HCT116 (cell line): ENCODE measurements at regions not wholly inside any gene's neighbourhood (a gene's known extent, or its start where the extent isn't known, plus 50 kb on each side); places are given as distances from the start of the nearest gene placed in this dataset.
"Not testable (repeated sequence)": the region's sequence is repeated elsewhere in the genome, so short reads cannot be mapped to it uniquely, and the experiment has no call there.

Source experiments
- ATAC-seq: fragments of 200-7000 bp; cut with Tn5 transposase; 2 replicates; pipeline ENCODE4 v1.9.1; 2020; ENCODE audit warnings: mild to moderate bottlenecking, moderate library complexity
- BruUV-seq: library from RNA; stranded (reverse); fragments of 400-500 nt; replicated peaks from 2 replicates; lab custom pipeline; 2021; lab: Mats Ljungman, UMichigan
- CTCF ChIA-PET: fragments of 300-600 bp; sonication (Branson Sonifier 250); formaldehyde crosslinking; loops from one replicate; lab custom pipeline; 2021; ENCODE audit warnings: antibody characterized with exemption; lab: Charles Lee
- POLR2A ChIA-PET: fragments of 300-600, 350-600 bp; sonication (Branson Sonifier 250); formaldehyde crosslinking; loops from one replicate; lab custom pipeline; 2021; ENCODE audit warnings: antibody characterized with exemption; lab: Charles Lee
- RAD21 ChIA-PET, 2 experiments: fragments of 300-600 bp; sonication (Branson Sonifier 250); formaldehyde crosslinking; loops; one replicate each; lab custom pipeline; 2023; ENCODE audit warnings: low total read pairs in 2 of 2; ENCODE audit not compliant: uncharacterized antibody in 2 of 2, unreplicated experiment in 2 of 2, low non-redundant PET in 1 of 2; lab: Charles Lee
- DNase-seq: peaks from one replicate; pipeline ENCODE4 v3.0.0-alpha.2; 2010; ENCODE audit warnings: low read depth, low spot score
- H2AFZ ChIP-seq: fragments of 200-600 bp; shearing (Covaris generic), sonication (generic); 2 replicates; pipeline ENCODE4 v1.6.1; 2017; ENCODE audit warnings: low read depth, mixed run types, mixed read lengths, antibody characterized with exemption, low read length; ENCODE audit not compliant: poor library complexity, severe bottlenecking
- H3K27ac ChIP-seq: 2 replicates; pipeline ENCODE4 v1.5.1; 2012; ENCODE audit warnings: low read depth, low read length
- H3K27me3 ChIP-seq: fragments of 200-600 bp; sonication (generic); 2 replicates; pipeline ENCODE4 v1.6.1; 2016; ENCODE audit warnings: mixed run types, low read length, mixed read lengths; ENCODE audit not compliant: insufficient read depth
- H3K36me3 ChIP-seq, 2 experiments: fragments of 200-500 bp in 1 of 2; fragments of 200-600 bp in 1 of 2; sonication (Bioruptor generic) in 1 of 2; sonication (generic) in 1 of 2; 2 replicates each; pipeline versions ENCODE4 v1.5.1 to v1.6.1; 2014 to 2016; ENCODE audit warnings: low read length in 2 of 2, inconsistent platforms in 1 of 2, mixed read lengths in 1 of 2, mixed run types in 1 of 2; ENCODE audit not compliant: insufficient read depth in 2 of 2, control insufficient read depth in 1 of 2
- H3K4me1 ChIP-seq, 2 experiments: fragments of 200-600 bp in 1 of 2; sonication (generic) in 1 of 2; 2 replicates each; pipeline versions ENCODE4 v1.5.1 to v1.6.1; 2012 to 2017; ENCODE audit warnings: low read length in 2 of 2, inconsistent platforms in 1 of 2, mild to moderate bottlenecking in 1 of 2, mixed read lengths in 1 of 2, mixed run types in 1 of 2, moderate library complexity in 1 of 2; ENCODE audit not compliant: insufficient read depth in 2 of 2, control insufficient read depth in 1 of 2
- H3K4me2 ChIP-seq: fragments of 200-600 bp; sonication (generic); 2 replicates; pipeline ENCODE4 v1.6.1; 2017; ENCODE audit warnings: mixed run types, low read length, mixed read lengths
- H3K4me3 ChIP-seq, 2 experiments: fragments of 200-600 bp in 1 of 2; sonication (generic) in 1 of 2; replicated peaks in 1 of 2; 2 replicates each; pipeline ENCODE4 v1.5.1; 2011 to 2016; ENCODE audit warnings: low read length in 2 of 2, control low read depth in 1 of 2, low read depth in 1 of 2, mild to moderate bottlenecking in 1 of 2, mixed read lengths in 1 of 2, mixed run types in 1 of 2
- H3K79me2 ChIP-seq: fragments of 200-600 bp; sonication (generic); 2 replicates; pipeline ENCODE4 v1.6.1; 2017; ENCODE audit warnings: mild to moderate bottlenecking, mixed run types, low read length, moderate library complexity, mixed read lengths; ENCODE audit not compliant: insufficient read depth
- H3K9ac ChIP-seq: fragments of 200-600 bp; sonication (generic); 2 replicates; pipeline ENCODE4 v1.6.1; 2016; ENCODE audit warnings: low read length, mixed read lengths
- H3K9me2 ChIP-seq: fragments of 200-600 bp; sonication (generic), shearing (Covaris generic); 2 replicates; pipeline ENCODE4 v1.6.1; 2017; ENCODE audit warnings: mixed run types, mild to moderate bottlenecking, moderate library complexity; ENCODE audit not compliant: insufficient read depth
- H3K9me3 ChIP-seq, 2 experiments: fragments of 200-500 bp in 1 of 2; fragments of 200-600 bp in 1 of 2; sonication (Bioruptor generic) in 1 of 2; sonication (generic) in 1 of 2; 2 replicates each; pipeline ENCODE4 v1.6.1; 2014 to 2017; ENCODE audit warnings: low read length in 2 of 2, mixed read lengths in 2 of 2, inconsistent platforms in 1 of 2, low read depth in 1 of 2, mild to moderate bottlenecking in 1 of 2, mixed run types in 1 of 2, moderate library complexity in 1 of 2; ENCODE audit not compliant: control insufficient read depth in 1 of 2, insufficient read depth in 1 of 2
- H4K20me1 ChIP-seq: fragments of 200-600 bp; sonication (generic), shearing (Covaris generic); 2 replicates; pipeline ENCODE4 v1.6.1; 2017; ENCODE audit warnings: mixed run types, mild to moderate bottlenecking, moderate library complexity; ENCODE audit not compliant: insufficient read depth
- CEBPB ChIP-seq: IDR thresholded peaks from 2 replicates; pipeline ENCODE4 v1.6.1; 2012; ENCODE audit warnings: low read depth
- EZH2phosphoT487 ChIP-seq: fragments of 200-600 bp; IDR thresholded peaks from 2 replicates; pipeline ENCODE4 v1.6.1; 2018; ENCODE audit warnings: antibody characterized with exemption, borderline replicate concordance
- MAX ChIP-seq: IDR thresholded peaks from 2 replicates; pipeline ENCODE4 v1.6.1; 2012
- POLR2A ChIP-seq: IDR thresholded peaks from 2 replicates; pipeline ENCODE4 v1.7.0; 2011; ENCODE audit warnings: borderline replicate concordance; ENCODE audit not compliant: insufficient read depth, insufficient read length; ENCODE audit errors: extremely low read depth
- SRF ChIP-seq: IDR thresholded peaks from 2 replicates; pipeline ENCODE4 v1.6.1; 2012; ENCODE audit warnings: low read depth
- ZBTB33 ChIP-seq: IDR thresholded peaks from 2 replicates; pipeline ENCODE4 v1.6.1; 2011; ENCODE audit warnings: mild to moderate bottlenecking, low read length, moderate library complexity; ENCODE audit not compliant: insufficient replicate concordance; ENCODE audit errors: extremely low read depth
- ZFX ChIP-seq: fragments of 450-650 bp; IDR thresholded peaks from 2 replicates; pipeline ENCODE4 v1.6.1; 2017
- ZNF274 ChIP-seq: fragments of 200-500 bp; sonication (Bioruptor generic); IDR thresholded peaks from 2 replicates; pipeline ENCODE4 v1.6.1; 2014; ENCODE audit warnings: mild to moderate bottlenecking, low read depth, low read length, inconsistent platforms
- intact Hi-C: fragments of 100-400 bp; cut with micrococcal nuclease; formaldehyde crosslinking; loops from 2 replicates; pipeline ENCODE4 v1.10.0; 2022

GRCh38 chr5:56405116-56405908 is 172.2 kb upstream of the ANKRD55 start:
- H3K79me2 ChIP-seq, result no peaks in the 10 kb centered on the region
- POLR2A ChIA-PET, result no interaction called here
- ATAC-seq (no peak), DNase-seq (no peak)
- no peaks in the 10 kb centered on the region for H3K9me3 ChIP-seq
- H3K4me3 ChIP-seq, result no peak overlapping the region
- H3K4me2 ChIP-seq, result no peak overlapping the region
- no peaks in the 10 kb centered on the region for H3K27me3 ChIP-seq
- no TSS peak for BruUV-seq
- H3K9me2 ChIP-seq, result no peaks in the 10 kb centered on the region
- H3K36me3 ChIP-seq, result no peaks in the 10 kb centered on the region
- H3K4me1 ChIP-seq, result peaks cover 0 to 6% of the 10 kb centered on the region in 2 experiments; a peak in 2 of 4 replicates
- H3K27ac ChIP-seq, result no peak overlapping the region
- no peak overlapping the region for H3K9ac ChIP-seq
- no peak for TF ChIP-seq ZNF274
- no peak for TF ChIP-seq CEBPB
- TF ChIP-seq ZFX, result no peak
- no peak for TF ChIP-seq POLR2A
- TF ChIP-seq, all 23 proteins: peak for 0
- ChIA-PET CTCF (no interaction called here), RAD21 (no interaction called here)
- Histone ChIP-seq H2AFZ (no peak overlapping the region), H4K20me1 (no peaks in the 10 kb centered on the region)
- intact Hi-C loops, result no loop called here

- H3K36me3 ChIP-seq, result no peaks in the 10 kb centered on the region
- H3K9me3 ChIP-seq, result no peaks in the 10 kb centered on the region
- H3K9me2 ChIP-seq, result no peaks in the 10 kb centered on the region
- no peak overlapping the region for H3K4me2 ChIP-seq
- H3K4me3 ChIP-seq, result no peak overlapping the region
- TF ChIP-seq ZBTB33 (no peak), EZH2phosphoT487 (no peak), SRF (no peak), MAX (no peak), CEBPB (no peak)
- no peaks in the 10 kb centered on the region for H4K20me1 ChIP-seq
- H3K9ac ChIP-seq, result no peak overlapping the region
- no peak overlapping the region for H2AFZ ChIP-seq
- H3K4me1 ChIP-seq, result no peaks in the 10 kb centered on the region
- POLR2A ChIA-PET, result interaction anchor here (0.7 kb wide), 1 partner anchor 14 kb away, joined by 3 read pairs; no protein-coding TSS in a partner anchor
- intact Hi-C loops, result no loop called here
- RAD21 ChIA-PET, result no interaction called here
- DNase-seq (no peak), ATAC-seq (no peak)
- no peak overlapping the region for H3K27ac ChIP-seq
- CTCF ChIA-PET, result no interaction called here
- no peaks in the 10 kb centered on the region for H3K27me3 ChIP-seq
- H3K79me2 ChIP-seq, result no peaks in the 10 kb centered on the region
- no TSS peak for BruUV-seq
These were observed 169.4 kb upstream of the ANKRD55 start for GRCh38 chr5:56402266-56403220.

DNA sequence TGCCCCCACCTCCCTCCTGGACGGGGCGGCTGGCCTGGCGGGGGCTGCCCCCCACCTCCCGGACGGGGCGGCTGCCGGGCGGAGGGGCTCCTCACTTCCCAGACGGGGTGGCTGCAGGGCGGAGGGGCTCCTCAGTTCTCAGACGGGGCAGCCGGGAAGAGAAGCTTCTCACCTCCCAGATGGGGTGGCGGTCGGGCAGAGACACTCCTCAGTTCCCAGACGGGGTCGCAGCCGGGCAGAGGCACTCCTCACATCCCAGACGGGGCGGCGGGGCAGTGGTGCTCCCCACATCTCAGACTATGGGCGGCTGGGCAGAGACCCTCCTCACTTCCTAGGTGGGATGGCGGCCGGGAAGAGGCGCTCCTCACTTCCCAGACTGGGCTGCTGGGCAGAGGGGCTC is 164.7 kb upstream of the ANKRD55 start:
- H3K36me3 ChIP-seq, H3K27ac ChIP-seq, BruUV-seq, ATAC-seq, H3K4me2 ChIP-seq, H3K27me3 ChIP-seq, H3K9me2 ChIP-seq, H3K9me3 ChIP-seq, POLR2A ChIA-PET, CTCF ChIA-PET, RAD21 ChIA-PET, H3K79me2 ChIP-seq, DNase-seq, H3K4me1 ChIP-seq, intact Hi-C loops, H3K9ac ChIP-seq, H4K20me1 ChIP-seq, H3K4me3 ChIP-seq, H2AFZ ChIP-seq: not testable (repeated sequence)
